Large intestine (tissue), 3 donors: ENCODE measurements at regions not wholly inside any gene's neighbourhood (a gene's known extent, or its start where the extent isn't known, plus 50 kb on each side); places are given as distances from the start of the nearest gene placed in this dataset.
"Not testable (repeated sequence)": the region's sequence is repeated elsewhere in the genome, so short reads cannot be mapped to it uniquely, and the experiment has no call there.

Source experiments
- DNase-seq, 2 donors: peaks; one replicate each; pipeline versions ENCODE4 v3.0.0 to v3.0.0-alpha.2; 2013
- H3K27ac ChIP-seq: one replicate; pipeline ENCODE4 v1.5.1; 2013; ENCODE audit warnings: low read length
- H3K27me3 ChIP-seq: 2 replicates; pipeline ENCODE4 v1.6.1; 2013; ENCODE audit warnings: low read length; ENCODE audit not compliant: control insufficient read depth, insufficient read depth
- H3K36me3 ChIP-seq: 2 replicates; pipeline ENCODE4 v1.6.1; 2013; ENCODE audit warnings: low read length; ENCODE audit not compliant: control insufficient read depth, insufficient read depth
- H3K4me1 ChIP-seq: one replicate; pipeline ENCODE4 v1.6.1; 2013; ENCODE audit warnings: low read length; ENCODE audit not compliant: control insufficient read depth, insufficient read depth
- H3K4me3 ChIP-seq: one replicate; pipeline ENCODE4 v1.5.1; 2013; ENCODE audit warnings: low read length
- H3K9me3 ChIP-seq: one replicate; pipeline ENCODE4 v1.6.1; 2013; ENCODE audit warnings: mild to moderate bottlenecking, low read depth, low read length, moderate library complexity; ENCODE audit not compliant: control insufficient read depth
- WGBS: methylation state at CpG from one replicate; pipeline ENCODE4 v1.1.5; 2013; ENCODE audit warnings: low lambda C conversion rate; ENCODE audit not compliant: insufficient coverage; 5-methylcytosine and 5-hydroxymethylcytosine counted together

DNA sequence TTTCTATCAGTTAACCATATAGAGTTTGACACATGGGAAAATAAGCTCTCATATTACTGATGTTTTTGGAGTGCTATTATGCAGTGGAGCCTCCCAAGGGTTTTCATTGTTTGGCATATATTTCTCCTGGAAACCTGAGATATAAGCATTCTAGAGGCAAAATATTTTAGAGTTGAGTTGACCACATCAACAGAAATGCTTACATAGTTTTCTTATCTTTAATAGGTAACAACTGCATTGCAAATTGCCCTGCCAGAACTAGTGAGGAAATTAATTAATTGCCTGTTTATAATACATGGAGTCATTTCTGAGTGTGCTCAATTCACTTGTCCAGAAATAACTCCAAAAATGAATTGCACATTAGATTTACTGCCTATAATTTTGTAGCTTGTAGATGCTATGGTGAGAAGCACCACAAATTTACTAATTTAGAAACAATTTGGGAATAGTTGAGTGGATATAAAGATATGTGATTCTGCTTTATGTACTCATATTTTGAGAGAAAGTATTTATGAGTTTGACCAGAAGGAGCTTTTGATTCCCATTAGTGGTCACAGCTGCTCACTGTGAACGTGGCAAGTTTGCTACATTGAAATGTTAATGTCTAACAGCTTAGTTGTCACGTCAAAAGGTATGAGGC is 288.7 kb downstream of the CD109 start:
- H3K27ac ChIP-seq: no peak overlapping the region
- no peaks in the 10 kb centered on the region for H3K27me3 ChIP-seq
- no peaks in the 10 kb centered on the region for H3K4me1 ChIP-seq
- H3K9me3 ChIP-seq: peaks cover 3% of the 10 kb centered on the region
- no peaks in the 10 kb centered on the region for H3K36me3 ChIP-seq
- DNase-seq: no peak
- no peak overlapping the region for H3K4me3 ChIP-seq
- WGBS: 65% methylated on average over 2 of the region's 2 CpGs

DNA sequence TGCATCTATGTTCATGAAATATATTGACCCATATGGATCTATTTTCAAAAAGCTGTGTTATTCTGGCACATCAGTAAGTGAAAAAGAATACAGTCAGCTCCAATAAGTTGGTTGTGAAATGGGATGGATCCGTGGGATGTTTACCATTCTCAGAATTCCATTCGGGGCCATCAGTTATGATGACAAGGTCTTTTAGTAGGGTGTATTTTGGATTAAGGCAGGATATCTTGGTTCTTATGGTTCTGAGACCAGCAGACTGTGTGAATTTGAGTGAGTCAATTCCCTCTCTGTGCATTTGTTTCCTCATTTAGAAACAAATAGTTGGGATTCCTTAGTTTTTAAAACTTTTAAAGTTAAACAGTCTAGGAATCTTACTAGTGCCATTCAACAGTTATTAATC is 287.4 kb downstream of the CD109 start:
- no CpG with 5 or more reads among the region's 2 CpGs for WGBS
- DNase-seq: no peak
- H3K27me3 ChIP-seq: no peaks in the 10 kb centered on the region
- H3K9me3 ChIP-seq: peaks cover 1% of the 10 kb centered on the region
- H3K36me3 ChIP-seq: no peaks in the 10 kb centered on the region
- no peak overlapping the region for H3K27ac ChIP-seq
- no peak overlapping the region for H3K4me3 ChIP-seq
- no peaks in the 10 kb centered on the region for H3K4me1 ChIP-seq

DNA sequence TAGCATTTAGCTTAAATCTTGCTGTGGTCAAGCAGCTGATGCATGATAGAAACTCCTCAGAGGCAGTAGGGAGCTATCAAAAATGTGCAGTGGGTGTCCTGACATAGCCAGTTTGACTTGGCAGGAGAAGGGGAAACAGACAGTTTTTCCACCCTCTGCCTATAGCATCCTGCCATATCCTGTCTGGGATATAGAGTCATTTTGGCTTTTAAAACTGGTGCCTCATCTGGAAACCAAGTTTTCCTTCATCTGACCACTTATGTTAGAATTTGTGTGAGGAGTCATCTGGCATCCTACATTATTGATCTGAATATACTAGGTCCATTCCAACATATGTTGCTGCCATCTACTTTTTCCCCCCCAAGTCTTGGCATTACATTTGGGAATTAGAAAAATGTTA is 284.1 kb downstream of the CD109 start:
- DNase-seq: no peak
- no peak overlapping the region for H3K27ac ChIP-seq
- no peaks in the 10 kb centered on the region for H3K36me3 ChIP-seq
- no peaks in the 10 kb centered on the region for H3K27me3 ChIP-seq
- H3K4me3 ChIP-seq: no peak overlapping the region
- H3K9me3 ChIP-seq: no peaks in the 10 kb centered on the region
- H3K4me1 ChIP-seq: no peaks in the 10 kb centered on the region

DNA sequence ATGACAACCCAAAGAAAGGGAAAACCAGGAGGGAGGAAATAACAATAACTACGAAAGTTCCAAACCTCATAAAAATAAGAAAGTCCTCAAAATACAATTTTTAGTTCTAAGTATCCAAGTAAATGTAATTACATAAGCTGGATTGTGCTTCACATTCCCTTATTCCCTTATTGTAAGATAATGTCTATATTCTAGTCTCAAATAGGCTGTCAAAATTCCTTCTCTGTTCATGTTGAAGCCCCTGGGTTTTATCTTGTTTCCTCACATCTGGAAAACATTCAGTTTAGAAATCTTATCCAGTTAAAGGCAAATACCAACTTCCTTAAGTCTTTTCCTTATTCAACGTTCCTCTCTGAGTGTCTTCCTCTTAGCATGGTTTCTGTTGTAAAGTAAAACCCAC is 282.3 kb downstream of the CD109 start:
- Histone ChIP-seq H3K4me1 (no peaks in the 10 kb centered on the region), H3K9me3 (no peaks in the 10 kb centered on the region), H3K4me3 (no peak overlapping the region), H3K36me3 (no peaks in the 10 kb centered on the region), H3K27me3 (no peaks in the 10 kb centered on the region), H3K27ac (no peak overlapping the region)
- WGBS: 93% methylated on average over 2 of the region's 2 CpGs
- no peak for DNase-seq

DNA sequence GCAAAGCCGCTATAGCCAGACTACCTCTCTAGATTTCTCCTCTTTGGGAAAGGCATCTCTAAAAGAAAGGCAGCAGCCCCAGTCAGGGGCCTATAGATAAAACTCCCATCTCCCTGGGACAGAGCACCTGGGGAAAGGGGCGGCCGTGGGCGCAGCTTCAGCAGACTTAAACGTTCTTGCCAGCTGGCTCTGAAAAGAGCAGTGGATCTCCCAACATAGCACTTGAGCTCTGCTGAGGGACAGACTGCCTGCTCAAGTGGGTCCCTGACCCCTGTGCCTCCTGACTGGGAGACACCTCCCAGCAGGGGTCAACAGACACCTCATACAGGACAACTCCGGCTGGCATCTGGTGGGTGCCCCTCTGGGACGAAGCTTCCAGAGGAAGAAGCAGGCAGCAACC is 276.5 kb downstream of the CD109 start:
- not testable (repeated sequence) for H3K27ac ChIP-seq, DNase-seq, H3K9me3 ChIP-seq, H3K4me3 ChIP-seq, H3K4me1 ChIP-seq, H3K36me3 ChIP-seq, H3K27me3 ChIP-seq
- no CpG with 5 or more reads among the region's 7 CpGs for WGBS

DNA sequence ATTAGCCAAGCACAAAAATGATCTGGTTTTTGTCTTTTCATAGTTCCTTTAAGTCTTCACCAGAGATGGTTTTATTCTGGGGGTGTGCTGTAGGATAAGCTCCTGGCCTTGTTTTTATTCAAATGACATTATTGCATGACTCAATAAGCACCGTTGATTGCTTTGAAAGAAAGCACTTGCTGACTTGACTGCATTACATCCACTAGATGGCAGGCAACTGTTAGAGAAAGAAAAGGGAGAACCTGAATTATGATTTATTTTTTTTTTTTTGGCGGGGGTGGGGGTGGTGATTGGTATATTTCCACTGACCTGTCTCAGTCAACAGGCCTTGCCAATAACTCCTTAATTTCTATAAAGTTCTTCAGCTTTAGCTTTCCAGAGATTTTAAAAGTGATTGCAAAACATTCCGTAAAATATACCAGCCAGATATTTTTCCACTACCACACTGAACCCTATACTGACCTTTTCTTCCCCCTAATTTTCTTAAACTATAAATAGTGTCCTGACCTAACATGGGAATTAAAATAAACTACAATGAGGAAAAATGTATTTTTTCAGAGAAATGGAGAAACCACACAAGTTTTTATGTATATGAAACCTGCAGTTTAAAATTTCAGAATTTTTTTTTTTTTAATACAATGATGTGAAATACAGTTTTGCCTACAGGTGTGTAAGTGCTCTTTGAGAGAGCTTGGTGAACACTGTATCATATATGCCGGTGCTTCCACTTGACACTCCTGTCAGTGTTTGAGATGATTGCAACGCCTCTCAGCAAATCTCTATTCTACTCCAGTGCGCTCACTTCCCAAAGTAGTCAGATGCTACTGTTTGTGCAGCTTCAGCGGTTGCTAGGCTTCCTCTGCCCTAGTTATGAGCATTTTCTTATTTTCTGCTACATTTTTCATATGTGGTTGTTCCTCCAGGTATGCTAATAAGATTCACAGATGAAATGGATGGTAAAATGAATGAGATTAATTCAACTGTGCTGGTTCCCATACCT is 274.3 kb downstream of the CD109 start:
- no peaks in the 10 kb centered on the region for H3K36me3 ChIP-seq
- 100% methylated on average over 1 of the region's 7 CpGs for WGBS
- no peaks in the 10 kb centered on the region for H3K27me3 ChIP-seq
- no peaks in the 10 kb centered on the region for H3K9me3 ChIP-seq
- H3K27ac ChIP-seq: no peak overlapping the region
- no peak overlapping the region for H3K4me3 ChIP-seq
- no peaks in the 10 kb centered on the region for H3K4me1 ChIP-seq
- peak in 1 of 2 donors; percentile 41 for DNase-seq

DNA sequence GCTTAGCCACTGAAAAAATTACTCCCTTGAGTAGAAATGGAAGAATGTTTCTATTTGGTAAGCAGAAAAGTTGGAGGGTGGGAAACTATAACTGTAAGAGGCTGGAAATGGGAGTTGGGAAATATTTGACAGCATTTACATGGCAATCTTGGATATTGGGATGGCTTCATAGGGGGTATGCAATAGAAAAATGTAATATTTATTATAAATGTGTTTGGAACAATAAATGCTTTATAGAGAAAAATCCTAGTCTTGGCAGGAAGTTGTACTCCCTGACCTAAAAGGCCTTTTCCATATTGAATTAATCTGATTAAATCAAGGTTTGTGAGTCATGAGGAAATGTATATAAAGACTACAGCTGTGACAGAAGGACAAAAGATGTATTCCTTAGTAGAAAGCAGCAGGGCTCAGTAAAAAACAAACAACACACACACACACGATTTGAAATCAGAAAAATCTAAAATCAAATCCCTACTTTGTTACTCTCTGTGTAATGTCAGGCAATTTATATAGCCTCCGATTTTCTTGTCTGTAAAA is 272.3 kb downstream of the CD109 start:
- H3K36me3 ChIP-seq: no peaks in the 10 kb centered on the region
- no peak for DNase-seq
- H3K4me1 ChIP-seq: no peaks in the 10 kb centered on the region
- H3K4me3 ChIP-seq: no peak overlapping the region
- H3K27me3 ChIP-seq: no peaks in the 10 kb centered on the region
- H3K27ac ChIP-seq: no peak overlapping the region
- no peaks in the 10 kb centered on the region for H3K9me3 ChIP-seq
- WGBS: 67% methylated on average over 1 of the region's 2 CpGs

DNA sequence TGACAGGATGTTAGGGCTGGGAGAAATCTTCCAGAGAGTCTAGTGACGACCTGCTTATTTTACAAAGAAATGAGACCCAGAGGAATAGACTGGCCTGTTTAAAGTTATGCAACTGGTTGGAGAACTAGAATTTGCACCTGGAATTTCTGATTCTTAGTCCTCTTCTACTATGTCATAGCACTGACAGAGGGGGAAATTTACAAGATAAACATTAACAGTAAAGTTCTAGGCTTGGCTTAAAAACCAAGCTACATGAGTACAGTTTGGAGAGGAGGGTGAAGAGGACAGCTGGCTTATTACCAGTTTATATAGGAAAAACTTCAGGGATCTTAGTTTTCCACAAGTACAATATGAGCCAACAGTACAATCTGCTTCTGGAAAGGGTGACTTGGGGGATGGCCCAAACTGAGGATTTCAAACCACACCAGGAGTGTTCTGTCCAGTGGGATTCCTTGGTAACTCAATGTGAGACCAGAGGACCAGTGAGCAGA is 269.6 kb downstream of the CD109 start:
- H3K4me3 ChIP-seq: no peak overlapping the region
- no peaks in the 10 kb centered on the region for H3K36me3 ChIP-seq
- no peaks in the 10 kb centered on the region for H3K4me1 ChIP-seq
- no CpG with 5 or more reads among the region's 1 CpG for whole genome bisulfite sequencing
- no peak for DNase-seq
- no peak overlapping the region for H3K27ac ChIP-seq
- H3K9me3 ChIP-seq: no peaks in the 10 kb centered on the region
- no peaks in the 10 kb centered on the region for H3K27me3 ChIP-seq

DNA sequence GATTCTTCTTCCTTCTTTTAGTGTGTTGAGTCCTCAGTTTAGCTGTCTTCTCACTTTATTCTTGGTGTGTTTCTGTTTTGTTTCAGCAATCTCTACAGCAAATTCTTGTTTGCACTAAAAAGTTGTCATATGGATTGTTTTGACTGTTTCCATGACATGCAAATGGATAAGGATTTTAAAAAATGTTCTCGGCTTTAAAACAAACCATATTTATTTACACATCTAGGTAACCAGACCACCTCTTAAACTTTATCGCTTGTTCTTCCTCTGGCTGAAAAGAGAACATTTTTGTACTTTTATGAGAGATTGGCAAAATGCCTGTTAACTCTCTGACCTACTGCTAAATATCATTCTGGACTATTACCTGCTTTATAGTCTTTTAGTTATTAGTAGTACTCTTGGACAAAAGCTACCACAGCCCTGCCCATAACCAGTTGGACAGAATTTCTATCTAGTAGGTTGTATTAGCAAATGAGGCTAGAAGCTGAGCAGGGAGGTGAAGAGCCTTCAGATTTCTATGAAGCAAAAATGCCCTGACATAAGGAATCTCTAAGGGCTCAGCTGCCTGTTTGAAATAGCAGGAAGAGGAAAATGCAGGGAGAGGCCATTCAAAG is 268.3 kb downstream of the CD109 start:
- DNase-seq: no peak
- no peak overlapping the region for H3K4me3 ChIP-seq

DNA sequence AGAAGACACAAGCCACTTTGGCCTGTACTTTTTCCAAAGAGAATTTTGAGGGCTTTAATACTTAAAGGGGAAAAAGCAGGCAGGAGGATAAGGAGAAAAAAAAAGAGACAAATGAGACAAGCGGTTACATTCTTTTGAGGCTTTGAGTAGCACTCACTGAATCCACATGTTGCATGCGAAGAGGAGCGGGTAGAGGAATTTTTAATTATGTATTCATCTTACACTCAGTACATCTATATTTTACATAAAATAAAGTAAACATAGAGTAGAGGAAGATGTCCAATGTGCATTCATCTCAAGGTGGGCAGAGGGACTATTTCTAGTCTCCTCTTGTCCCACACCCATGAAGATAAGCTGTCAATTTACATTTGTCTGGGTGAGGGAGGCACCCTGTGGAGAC is 266.9 kb downstream of the CD109 start:
- WGBS: no CpG with 5 or more reads among the region's 3 CpGs
- DNase-seq: no peak
- H3K4me3 ChIP-seq: no peak overlapping the region
- H3K36me3 ChIP-seq: no peaks in the 10 kb centered on the region
- H3K4me1 ChIP-seq: no peaks in the 10 kb centered on the region
- H3K9me3 ChIP-seq: no peaks in the 10 kb centered on the region
- H3K27me3 ChIP-seq: no peaks in the 10 kb centered on the region
- H3K27ac ChIP-seq: no peak overlapping the region

More for the DNA sequence above, 268.3 kb downstream of the CD109 start:
- no peaks in the 10 kb centered on the region for H3K36me3 ChIP-seq
- no peaks in the 10 kb centered on the region for H3K27me3 ChIP-seq
- WGBS: 93% methylated on average over 2 of the region's 2 CpGs
- H3K27ac ChIP-seq: no peak overlapping the region
- H3K9me3 ChIP-seq: no peaks in the 10 kb centered on the region
- H3K4me1 ChIP-seq: no peaks in the 10 kb centered on the region
